Ramos (cell line): ENCODE measurements at regions not wholly inside any gene's neighbourhood (a gene's known extent, or its start where the extent isn't known, plus 50 kb on each side); places are given as distances from the start of the nearest gene placed in this dataset.
"Not testable (repeated sequence)": the region's sequence is repeated elsewhere in the genome, so short reads cannot be mapped to it uniquely, and the experiment has no call there.

ENCODE experiments used
- in situ Hi-C: fragments of 300-500 bp; cut with MboI; formaldehyde crosslinking; loops from one replicate; pipeline ENCODE4 v1.14.3; 2022; ENCODE audit warnings: low sequenced_read_pairs; ENCODE audit not compliant: unreplicated experiment

GRCh38 chr17:22515599-22515998, 823.3 kb downstream of the KCNJ18 start:
- in situ Hi-C loops, result no loop called here

DNA sequence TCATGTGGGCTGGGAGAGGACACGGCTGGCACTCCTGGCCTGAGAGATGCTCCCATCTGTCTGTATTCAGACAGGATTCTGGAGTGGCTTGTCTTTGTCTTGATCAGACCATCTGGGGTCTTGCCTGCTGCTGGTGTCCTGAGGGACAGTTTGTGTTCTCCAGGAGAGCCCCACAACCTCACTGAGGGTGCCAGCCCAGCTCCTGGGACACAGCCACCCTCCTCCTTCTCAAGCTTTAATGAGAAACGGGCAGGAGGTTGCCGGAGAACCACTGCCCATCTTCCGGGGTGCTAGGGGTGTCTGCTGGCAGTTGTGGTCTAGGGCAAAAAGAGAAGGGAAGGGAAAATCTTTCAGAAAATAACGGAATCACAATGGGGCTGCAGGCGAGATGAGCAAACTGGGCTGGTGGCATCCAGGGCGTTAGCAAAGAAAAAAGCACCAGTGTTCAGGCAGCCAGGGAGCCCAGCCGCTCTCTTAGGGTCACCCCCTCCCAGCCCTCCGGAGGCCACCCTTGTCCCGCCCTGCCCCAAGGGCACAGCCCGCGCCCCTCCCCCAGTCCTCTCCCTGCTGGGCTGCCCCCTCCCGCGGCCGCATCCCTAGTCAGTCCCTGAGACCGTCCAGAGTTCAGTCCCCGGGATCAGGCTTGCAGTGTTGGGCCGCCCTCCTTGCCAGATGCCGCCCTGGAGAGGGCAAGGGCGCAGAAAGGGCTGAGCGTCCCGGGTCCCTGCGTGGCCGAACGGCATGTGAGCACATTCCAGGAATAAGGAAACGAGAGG, 824.7 kb downstream of the KCNJ18 start:
- in situ Hi-C loops, result no loop called here

GRCh38 chr17:22517716-22518115, 825.4 kb downstream of the KCNJ18 start:
- in situ Hi-C loops, result no loop called here

GRCh38 chr17:22518185-22518584, 825.9 kb downstream of the KCNJ18 start:
- in situ Hi-C loops, result no loop called here

DNA sequence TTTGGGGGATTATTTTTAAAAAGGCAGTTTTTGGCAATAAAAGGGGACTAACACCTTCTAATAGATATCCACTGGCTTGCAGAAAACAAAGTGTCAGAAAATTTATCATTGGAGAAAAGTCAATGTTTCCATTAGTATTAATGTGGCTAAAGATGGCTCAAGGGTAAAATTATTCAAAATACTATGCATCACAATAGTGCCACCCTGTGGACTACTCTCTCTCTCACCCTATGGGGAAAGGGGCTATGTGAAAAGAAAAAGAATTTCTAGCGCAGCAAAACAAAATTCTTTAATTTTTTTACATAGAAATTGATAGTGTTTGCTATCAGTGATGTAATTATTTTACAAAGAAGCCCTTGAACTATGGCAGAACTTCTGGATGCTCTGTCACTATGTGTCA, 856.5 kb downstream of the KCNJ18 start:
- in situ Hi-C loops, result not testable (repeated sequence)

DNA sequence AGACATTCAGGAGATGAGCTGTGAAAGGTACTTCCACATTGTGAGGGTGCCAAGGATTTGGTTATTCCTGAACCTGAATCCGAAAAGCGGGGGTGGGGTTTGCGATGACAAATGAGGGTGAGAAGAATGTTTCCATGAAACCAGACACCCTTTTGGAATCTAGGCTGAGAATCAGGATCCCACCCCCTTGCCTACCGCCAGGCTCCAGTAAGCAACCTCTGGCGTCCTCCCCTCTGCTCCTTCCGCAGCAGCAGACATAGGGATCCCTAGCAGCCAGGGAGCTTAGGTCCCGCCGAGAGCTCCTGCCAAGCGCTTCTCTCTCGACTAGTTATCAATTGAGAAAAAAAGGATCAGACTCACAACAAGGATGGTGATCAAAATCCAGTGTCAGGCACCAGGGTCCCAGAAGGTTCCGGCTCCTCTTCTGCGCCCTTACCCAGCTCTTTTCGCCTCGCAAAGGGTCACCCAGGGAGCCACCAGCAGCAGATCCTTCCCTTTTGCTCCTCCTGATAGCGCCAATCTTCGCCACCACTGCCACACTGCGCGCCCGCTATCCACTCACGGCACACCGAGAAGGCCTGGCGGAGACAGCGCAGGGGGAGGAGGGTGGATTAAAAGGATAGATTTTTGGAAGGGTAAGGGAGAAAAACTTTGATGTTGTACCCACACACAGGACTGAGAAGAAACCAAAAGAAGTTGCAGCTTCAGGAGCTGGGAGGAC, 859.5 kb downstream of the KCNJ18 start:
- in situ Hi-C loops, result not testable (repeated sequence)

DNA sequence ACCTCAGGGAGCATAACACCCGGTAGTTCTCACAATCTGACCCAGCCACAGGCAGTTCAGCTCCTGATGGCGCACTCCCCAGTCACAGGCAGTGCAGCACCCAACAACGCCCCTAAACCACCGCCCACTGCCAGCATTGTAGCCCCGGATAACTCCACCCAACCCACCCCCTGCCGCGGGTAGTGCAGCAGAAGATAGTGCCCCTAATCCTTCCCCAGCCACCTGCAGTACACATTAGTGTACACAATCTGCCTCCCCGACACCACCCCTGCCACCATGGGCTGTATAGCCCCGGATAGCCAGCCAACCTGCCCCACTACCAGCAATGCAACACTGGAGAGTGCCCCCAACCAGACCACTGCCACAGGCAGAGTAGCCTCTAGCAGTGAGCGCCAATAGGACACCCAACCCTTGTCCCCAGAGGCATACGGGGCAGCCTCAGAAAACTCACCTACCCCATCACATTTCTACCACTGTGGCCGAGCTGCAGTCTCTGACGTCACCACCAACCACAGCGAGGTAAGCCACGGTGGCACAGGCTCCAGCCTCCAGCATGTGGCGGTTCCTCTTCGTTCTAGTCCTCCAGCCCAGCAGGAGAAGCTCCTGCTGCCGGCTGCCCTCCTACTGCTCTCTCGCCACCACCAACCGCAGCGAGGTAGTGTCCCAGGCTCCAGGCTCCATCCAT, 877.3 kb downstream of the KCNJ18 start:
- in situ Hi-C loops, result no loop called here

DNA sequence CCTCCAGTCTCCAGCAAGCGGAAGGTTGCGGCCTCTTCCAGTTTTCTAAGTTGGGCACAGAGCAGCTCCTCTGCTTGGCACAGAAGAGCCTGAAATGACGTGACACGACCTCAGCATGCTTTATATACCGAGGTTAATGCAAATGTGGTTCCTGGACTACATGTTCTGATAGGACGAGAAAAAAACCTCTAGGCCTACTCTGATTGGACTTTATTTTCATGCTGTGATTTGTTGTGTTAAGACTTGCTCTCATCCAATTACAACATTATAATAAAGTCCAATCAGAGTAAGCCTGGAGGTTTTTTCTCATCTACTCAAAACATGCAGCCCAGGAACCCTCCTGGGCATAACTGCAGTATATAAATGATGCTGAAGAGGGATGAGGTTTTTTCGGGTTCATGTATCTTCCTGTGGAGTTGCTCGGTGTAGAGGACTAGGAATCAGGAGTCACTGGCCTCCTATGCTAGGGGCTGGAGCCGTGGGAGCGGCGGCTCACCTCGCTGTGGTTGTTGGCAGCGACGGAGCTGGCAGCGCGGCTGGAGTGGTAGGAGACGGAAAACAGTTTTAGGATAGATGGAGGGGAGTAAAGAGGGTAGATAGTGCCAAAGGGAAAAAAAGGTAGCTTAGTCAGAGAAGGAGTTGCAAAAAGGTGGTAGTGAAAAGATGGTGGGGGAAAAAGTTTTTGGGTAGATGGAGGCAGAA, 878.0 kb downstream of the KCNJ18 start:
- in situ Hi-C loops, result no loop called here

- in situ Hi-C loops, result no loop called here
These were observed 907.0 kb downstream of the KCNJ18 start for GRCh38 chr17:22599322-22599721.

GRCh38 chr17:22600644-22601298, 908.4 kb downstream of the KCNJ18 start:
- in situ Hi-C loops, result no loop called here
